ENCODE measurements at regions not wholly inside any gene's neighbourhood (a gene's known extent, or its start where the extent isn't known, plus 50 kb on each side); places are given as distances from the start of the nearest gene placed in this dataset.

DNA sequence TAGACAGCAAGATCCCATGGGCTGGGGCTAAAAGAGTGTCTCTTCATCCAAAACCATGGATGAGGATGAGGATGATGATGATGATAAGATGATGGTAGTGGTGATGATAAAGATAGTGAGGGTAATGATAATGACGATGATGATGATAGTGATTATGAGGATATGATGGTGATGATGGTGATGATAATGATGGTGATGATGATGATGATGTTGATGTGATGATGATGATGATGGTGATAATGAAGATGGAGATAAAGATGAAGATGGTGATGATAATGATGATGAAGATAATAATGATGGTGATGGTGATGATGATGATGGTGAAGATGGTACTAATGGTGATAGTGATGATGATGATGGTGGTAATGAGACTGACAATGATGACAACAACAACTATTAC, 299.5 kb downstream of the NPIPA8 start:
- no peak for DNase-seq (ENCODE audit: low read depth, low spot score)
- no peak overlapping the region for H3K4me3 ChIP-seq (ENCODE audit: low read depth, low read length)
- TF ChIP-seq, protein P1, sequence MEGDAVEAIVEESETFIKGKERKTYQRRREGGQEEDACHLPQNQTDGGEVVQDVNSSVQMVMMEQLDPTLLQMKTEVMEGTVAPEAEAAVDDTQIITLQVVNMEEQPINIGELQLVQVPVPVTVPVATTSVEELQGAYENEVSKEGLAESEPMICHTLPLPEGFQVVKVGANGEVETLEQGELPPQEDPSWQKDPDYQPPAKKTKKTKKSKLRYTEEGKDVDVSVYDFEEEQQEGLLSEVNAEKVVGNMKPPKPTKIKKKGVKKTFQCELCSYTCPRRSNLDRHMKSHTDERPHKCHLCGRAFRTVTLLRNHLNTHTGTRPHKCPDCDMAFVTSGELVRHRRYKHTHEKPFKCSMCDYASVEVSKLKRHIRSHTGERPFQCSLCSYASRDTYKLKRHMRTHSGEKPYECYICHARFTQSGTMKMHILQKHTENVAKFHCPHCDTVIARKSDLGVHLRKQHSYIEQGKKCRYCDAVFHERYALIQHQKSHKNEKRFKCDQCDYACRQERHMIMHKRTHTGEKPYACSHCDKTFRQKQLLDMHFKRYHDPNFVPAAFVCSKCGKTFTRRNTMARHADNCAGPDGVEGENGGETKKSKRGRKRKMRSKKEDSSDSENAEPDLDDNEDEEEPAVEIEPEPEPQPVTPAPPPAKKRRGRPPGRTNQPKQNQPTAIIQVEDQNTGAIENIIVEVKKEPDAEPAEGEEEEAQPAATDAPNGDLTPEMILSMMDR (IDR thresholded peaks at IDR 0.05; ENCODE audit: low read depth, low read length), result no peak
- in situ Hi-C loops (cut with HindIII; ENCODE audit: low sequenced_read_pairs), result no loop called here

DNA sequence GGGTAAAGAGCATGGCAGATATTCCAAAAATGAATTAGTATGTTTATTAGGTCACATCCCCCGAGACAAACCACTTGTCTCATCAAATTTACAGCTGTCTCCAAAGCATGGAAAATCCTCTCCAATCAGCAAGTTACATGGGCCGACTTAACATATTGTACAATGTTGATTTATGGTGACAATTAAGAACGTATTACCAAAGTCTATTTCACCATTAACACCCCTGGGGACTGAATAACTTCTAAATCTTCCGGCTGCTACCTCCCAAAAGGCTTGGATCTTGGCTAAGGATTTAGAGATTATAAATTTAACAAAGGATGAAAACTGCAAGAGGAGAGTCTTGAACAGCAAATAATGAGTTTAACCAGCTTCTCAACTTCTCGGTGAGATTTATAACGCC, 311.9 kb downstream of the NPIPA8 start:
- TF ChIP-seq, protein P1 (IDR thresholded peaks at IDR 0.05; ENCODE audit: low read depth, low read length), result no peak
- in situ Hi-C loops (cut with HindIII; ENCODE audit: low sequenced_read_pairs), result no loop called here
- no peak overlapping the region for H3K4me3 ChIP-seq (ENCODE audit: low read depth, low read length)
- DNase-seq (ENCODE audit: low read depth, low spot score), result no peak

DNA sequence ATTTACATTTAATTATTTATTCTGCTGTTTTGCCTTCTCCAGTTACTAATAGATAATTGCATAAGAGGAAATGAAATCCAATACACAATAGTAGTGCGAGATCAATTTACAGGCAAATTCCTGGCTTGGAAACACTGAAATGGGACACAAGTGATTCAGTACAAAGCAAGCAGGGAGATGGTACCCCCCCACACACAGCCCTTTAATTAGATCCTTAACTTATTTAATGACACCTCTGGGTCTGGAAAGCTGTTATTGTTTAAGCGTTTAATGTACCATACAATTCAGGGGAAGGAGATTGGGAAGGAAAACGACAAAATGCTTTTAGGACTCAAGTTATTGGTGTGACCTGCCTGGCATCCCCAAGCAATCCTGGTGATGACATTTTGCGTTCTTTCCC, 318.2 kb downstream of the NPIPA8 start:
- in situ Hi-C loops (cut with HindIII; ENCODE audit: low sequenced_read_pairs), result no loop called here
- TF ChIP-seq, protein P1 (IDR thresholded peaks at IDR 0.05; ENCODE audit: low read depth, low read length), result no peak
- no peak overlapping the region for H3K4me3 ChIP-seq (ENCODE audit: low read depth, low read length)
- no peak for DNase-seq (ENCODE audit: low read depth, low spot score)

DNA sequence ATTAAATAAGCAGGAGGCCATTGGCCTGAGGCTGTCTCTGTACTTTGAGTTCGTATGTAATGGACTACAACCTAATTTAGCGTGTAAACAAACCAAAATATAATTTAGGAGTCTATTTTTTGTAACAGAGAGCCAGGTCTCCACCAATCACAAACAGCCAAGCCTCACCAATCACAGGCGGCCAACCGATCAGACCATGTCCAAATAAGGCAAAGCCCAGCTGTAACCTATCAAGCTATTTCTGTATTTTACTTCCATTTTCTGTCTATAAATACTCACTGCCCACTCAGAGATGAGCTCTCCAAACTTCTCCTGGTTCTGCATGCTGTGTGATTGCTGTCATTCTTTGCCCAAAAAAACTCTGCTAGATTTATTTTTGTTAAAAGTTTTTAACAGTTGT, 322.7 kb downstream of the NPIPA8 start:
- in situ Hi-C loops (cut with HindIII; ENCODE audit: low sequenced_read_pairs), result no loop called here
- TF ChIP-seq, protein P1 (IDR thresholded peaks at IDR 0.05; ENCODE audit: low read depth, low read length), result no peak
- DNase-seq (ENCODE audit: low read depth, low spot score), result no peak
- no peak overlapping the region for H3K4me3 ChIP-seq (ENCODE audit: low read depth, low read length)

DNA sequence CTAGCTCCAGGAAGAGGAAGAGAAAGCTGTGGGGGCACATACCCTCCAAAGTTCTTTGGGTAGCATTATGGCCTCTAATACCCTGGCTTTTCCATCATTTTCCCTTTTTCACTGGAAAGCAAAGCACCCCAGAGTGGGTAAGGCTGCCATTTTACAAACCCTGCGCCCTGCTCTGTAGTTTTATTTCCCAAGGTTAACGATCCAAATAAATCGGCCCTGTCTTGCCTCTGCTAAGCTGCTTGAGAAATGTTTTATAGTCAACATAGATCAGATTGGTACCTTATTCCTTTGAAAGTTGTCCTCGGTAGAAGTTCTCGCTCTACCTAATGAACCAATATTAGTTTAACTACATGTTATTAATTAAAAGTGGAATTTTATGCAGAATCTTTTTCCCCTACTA, 328.2 kb downstream of the NPIPA8 start:
- TF ChIP-seq, protein P1 (IDR thresholded peaks at IDR 0.05; ENCODE audit: low read depth, low read length), result no peak
- no peak for DNase-seq (ENCODE audit: low read depth, low spot score)
- no peak overlapping the region for H3K4me3 ChIP-seq (ENCODE audit: low read depth, low read length)
- in situ Hi-C loops (cut with HindIII; ENCODE audit: low sequenced_read_pairs), result no loop called here

DNA sequence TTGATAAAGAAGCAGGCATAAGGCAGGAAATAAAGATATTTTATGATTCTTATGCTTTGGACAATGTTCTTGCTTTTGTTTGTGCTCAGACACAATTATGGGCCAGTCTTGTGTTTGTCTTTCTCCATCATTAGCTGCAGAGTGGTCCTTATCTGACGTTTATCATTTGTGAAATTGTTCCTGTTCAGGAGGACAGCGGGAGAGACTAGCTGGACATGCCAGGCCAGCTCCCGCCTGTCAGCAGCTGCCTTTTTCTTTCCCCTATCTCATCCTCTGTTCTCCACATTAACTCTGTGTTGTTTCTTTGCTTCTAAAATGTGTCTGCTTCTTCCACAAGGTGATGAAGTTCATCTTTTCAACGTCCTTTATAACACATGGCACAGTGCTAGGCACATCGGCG, 333.5 kb downstream of the NPIPA8 start:
- TF ChIP-seq, protein P1 (IDR thresholded peaks at IDR 0.05; ENCODE audit: low read depth, low read length), result no peak
- DNase-seq (ENCODE audit: low read depth, low spot score), result no peak
- H3K4me3 ChIP-seq (ENCODE audit: low read depth, low read length), result no peak overlapping the region
- in situ Hi-C loops (cut with HindIII; ENCODE audit: low sequenced_read_pairs), result no loop called here

DNA sequence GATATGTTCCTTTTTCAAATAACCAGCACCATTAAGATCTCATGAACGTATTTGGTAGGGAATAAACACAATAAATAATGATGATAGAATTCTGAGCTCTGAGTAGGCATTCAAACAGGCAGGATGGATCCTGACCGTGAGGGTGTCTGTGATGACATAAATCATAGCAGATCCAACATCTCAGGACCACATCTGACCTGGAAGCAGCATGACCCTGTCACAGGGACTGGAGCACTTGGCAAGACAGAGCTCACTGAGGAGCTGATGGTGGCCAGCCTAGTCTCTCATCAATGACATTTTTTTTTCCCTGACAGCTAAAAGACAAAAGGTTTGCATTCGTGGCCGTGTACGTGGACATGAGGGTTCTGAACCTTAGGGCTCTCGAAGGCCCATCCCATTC, 337.5 kb downstream of the NPIPA8 start:
- DNase-seq (ENCODE audit: low read depth, low spot score), result no peak
- TF ChIP-seq, protein P1 (IDR thresholded peaks at IDR 0.05; ENCODE audit: low read depth, low read length), result no peak
- in situ Hi-C loops (cut with HindIII; ENCODE audit: low sequenced_read_pairs), result no loop called here
- no peak overlapping the region for H3K4me3 ChIP-seq (ENCODE audit: low read depth, low read length)

All from astrocyte of the spinal cord (primary cell).